Effector memory CD8-positive, alpha-beta T cell (primary cell): ENCODE measurements at regions not wholly inside any gene's neighbourhood (a gene's known extent, or its start where the extent isn't known, plus 50 kb on each side); places are given as distances from the start of the nearest gene placed in this dataset.

ENCODE experiments used
- ATAC-seq: fragments of 150-1000 bp; cut with Tn5 transposase; replicated peaks from 2 replicates; pipeline ENCODE4 v1.10.0; 2021; ENCODE audit warnings: mild to moderate bottlenecking, moderate library complexity
- DNase-seq, 3 experiments: peaks; one replicate each; pipeline ENCODE4 v3.0.0; 2021
- H3K27ac Mint-ChIP-seq, 2 donors: one replicate each; pipeline ENCODE4 v1.8.0; 2022; ENCODE audit warnings: mild to moderate bottlenecking in 2 of 2, mixed read lengths in 2 of 2, moderate library complexity in 2 of 2
- H3K27me3 Mint-ChIP-seq, 2 donors: one replicate each; pipeline ENCODE4 v1.8.0; 2022; ENCODE audit warnings: mixed read lengths in 2 of 2
- H3K36me3 Mint-ChIP-seq: one replicate; pipeline ENCODE4 v1.8.0; 2022; ENCODE audit warnings: mild to moderate bottlenecking, moderate library complexity, mixed read lengths; ENCODE audit not compliant: insufficient read depth
- H3K4me1 Mint-ChIP-seq, 2 donors: one replicate each; pipeline ENCODE4 v1.8.0; 2022; ENCODE audit warnings: low read depth in 2 of 2, mixed read lengths in 2 of 2
- H3K4me3 Mint-ChIP-seq, 2 donors: one replicate each; pipeline ENCODE4 v1.8.0; 2022; ENCODE audit warnings: mild to moderate bottlenecking in 2 of 2, mixed read lengths in 2 of 2, moderate library complexity in 2 of 2
- H3K9me3 Mint-ChIP-seq, 2 donors: one replicate each; pipeline ENCODE4 v1.8.0; 2022; ENCODE audit warnings: mixed read lengths in 2 of 2

DNA sequence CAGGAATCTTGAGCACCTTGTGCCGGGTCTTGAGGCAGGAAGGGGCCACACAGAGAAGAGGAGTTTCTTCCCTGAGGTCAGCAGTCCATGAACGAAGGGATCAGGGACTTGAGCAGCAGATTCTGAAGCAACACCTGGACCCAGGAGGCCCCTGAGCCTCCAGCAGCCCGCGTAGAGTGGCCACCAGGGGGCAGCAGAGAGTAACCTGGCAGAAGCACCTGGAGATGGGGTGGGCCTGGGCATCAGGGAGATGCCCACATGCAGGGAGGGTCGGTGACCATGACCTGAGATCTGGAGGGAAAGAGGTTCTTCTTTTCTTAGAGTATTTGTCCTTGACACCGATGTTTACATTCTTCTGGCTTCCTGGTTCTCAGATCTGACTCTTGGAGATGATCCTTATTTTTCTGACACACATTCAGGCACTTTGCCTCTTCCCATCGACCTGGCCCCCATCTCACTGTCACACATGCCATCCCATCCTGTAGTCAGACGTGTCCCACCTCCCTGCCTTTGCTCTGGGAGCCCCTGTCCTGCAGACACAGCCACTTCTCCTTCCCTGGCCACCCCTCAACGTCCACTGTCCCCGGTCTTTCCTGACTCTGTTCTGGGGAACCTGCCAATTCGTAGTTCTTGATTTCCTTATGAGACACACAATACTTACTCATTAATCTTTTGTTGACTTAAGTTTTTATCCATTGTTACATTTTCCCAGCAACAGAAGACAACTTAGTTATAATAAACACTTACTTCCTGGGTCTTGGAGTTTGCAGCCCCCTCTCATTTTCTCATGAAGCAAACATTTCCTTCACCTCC lies 66.5 kb downstream of the GGTLC2 start:
- H3K27ac Mint-ChIP-seq = peak overlapping the region; percentile 4 to 63

DNA sequence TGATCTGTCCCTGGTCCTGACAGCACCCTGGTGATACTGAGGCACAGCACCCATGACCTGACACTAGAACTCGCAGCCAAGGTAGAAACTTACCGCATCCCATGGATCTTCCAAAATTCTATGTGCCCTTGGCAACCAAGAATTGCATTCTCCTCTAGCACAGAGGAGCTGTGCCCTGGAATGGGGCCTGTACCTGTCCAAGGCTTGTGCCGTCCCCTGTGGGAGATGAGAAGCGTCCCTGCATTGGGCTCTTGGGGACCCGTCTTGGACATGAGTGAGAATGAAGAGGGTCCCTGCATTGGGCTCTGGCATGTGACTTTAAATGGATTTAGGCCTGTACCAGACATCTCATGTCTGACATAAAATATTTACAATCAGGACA lies 67.1 kb downstream of the GGTLC2 start:
- Mint-ChIP-seq H3K27ac (peak overlapping the region; percentile 4 to 63), H3K9me3 (no peaks in the 10 kb centered on the region), H3K4me1 (peaks cover 7 to 8% of the 10 kb centered on the region in 2 donors), H3K27me3 (no peaks in the 10 kb centered on the region), H3K36me3 (peaks cover 15% of the 10 kb centered on the region), H3K4me3 (no peak overlapping the region)
- DNase-seq (no peak), ATAC-seq (no peak)

More for the DNA sequence above, 66.5 kb downstream of the GGTLC2 start:
- ATAC-seq (peak; percentile 72), DNase-seq (peak; percentile 78 to 79 (median 78))
- H3K36me3 Mint-ChIP-seq = peaks cover 15% of the 10 kb centered on the region
- H3K9me3 Mint-ChIP-seq = no peaks in the 10 kb centered on the region
- H3K4me3 Mint-ChIP-seq = peak overlapping the region in 1 of 2 donors; percentile 11
- peaks cover 7% of the 10 kb centered on the region in 2 donors for H3K4me1 Mint-ChIP-seq
- H3K27me3 Mint-ChIP-seq = no peaks in the 10 kb centered on the region

DNA sequence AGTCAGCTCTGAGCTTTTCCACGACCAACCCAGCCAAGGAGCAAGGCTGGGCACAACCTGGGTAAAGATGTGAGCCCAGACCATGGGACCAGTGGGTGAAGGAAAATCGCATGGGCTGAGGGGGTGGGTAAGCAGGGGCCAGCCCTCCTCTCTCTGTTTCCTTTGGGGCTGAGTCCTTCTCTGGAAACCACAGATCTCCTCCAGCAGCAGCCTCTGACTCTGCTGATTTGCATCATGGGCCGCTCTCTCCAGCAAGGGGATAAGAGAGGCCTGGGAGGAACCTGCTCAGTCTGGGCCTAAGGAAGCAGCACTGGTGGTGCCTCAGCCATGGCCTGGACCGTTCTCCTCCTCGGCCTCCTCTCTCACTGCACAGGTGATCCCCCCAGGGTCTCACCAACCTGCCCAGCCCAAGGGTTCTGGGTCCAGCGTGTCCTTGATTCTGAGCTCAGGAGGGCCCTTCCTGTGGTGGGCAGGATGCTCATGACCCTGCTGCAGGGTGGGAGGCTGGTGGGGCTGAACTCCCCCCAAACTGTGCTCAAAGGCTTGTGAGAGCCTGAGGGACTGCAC lies 67.8 kb downstream of the GGTLC2 start:
- H3K9me3 Mint-ChIP-seq = no peaks in the 10 kb centered on the region
- peaks cover 8 to 11% of the 10 kb centered on the region in 2 donors for H3K4me1 Mint-ChIP-seq
- ATAC-seq (no peak), DNase-seq (no peak)
- peak overlapping the region in 1 of 2 donors; percentile 35 for H3K27ac Mint-ChIP-seq
- H3K36me3 Mint-ChIP-seq = peaks cover 15% of the 10 kb centered on the region
- H3K27me3 Mint-ChIP-seq = no peaks in the 10 kb centered on the region
- H3K4me3 Mint-ChIP-seq = no peak overlapping the region

DNA sequence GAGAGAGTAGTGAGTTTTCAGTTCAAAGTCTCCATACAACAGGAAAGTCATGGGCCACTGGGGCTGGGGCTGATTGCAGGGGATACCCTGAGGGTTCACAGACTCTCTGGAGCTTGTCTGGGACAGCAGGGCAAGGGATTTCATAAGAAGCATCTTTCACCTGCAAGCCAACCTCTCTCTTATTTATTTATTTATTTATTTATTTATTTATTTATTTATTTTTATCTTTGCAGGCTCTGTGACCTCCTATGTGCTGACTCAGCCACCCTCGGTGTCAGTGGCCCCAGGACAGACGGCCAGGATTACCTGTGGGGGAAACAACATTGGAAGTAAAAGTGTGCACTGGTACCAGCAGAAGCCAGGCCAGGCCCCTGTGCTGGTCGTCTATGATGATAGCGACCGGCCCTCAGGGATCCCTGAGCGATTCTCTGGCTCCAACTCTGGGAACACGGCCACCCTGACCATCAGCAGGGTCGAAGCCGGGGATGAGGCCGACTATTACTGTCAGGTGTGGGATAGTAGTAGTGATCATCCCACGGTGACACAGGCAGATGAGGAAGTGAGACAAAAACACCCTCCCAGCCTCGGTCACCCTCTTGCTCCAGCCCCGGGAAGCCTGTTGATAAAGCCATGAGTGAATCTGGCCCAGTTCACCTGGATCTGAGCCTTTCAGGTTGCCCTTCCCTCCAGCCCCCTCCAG lies 68.4 kb downstream of the GGTLC2 start:
- ATAC-seq = no peak
- DNase-seq = no peak
- Mint-ChIP-seq H3K27me3 (no peaks in the 10 kb centered on the region), H3K4me3 (no peak overlapping the region), H3K27ac (no peak overlapping the region), H3K4me1 (peaks cover 10 to 17% of the 10 kb centered on the region in 2 donors), H3K9me3 (no peaks in the 10 kb centered on the region), H3K36me3 (peaks cover 15% of the 10 kb centered on the region)

DNA sequence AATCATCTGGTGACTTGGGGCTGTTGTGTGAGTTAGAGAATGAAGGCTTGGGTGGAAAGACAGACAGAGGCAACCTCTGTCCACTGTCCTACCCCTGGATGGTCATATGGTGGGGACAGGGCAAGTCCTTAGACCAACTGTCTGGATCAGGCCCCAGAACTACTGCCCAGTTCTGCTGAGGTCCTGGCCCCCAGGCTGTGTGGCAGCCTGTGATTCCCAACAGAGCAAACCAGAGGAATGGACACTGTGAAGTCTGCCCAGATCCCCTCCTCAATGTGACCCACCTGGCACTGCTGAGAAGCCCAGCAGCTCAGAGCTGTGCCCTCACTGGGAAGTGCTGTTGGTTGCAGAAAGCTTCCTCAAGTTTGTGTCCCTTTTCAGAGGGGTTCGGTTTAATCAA lies 69.0 kb downstream of the GGTLC2 start:
- peaks cover 13 to 20% of the 10 kb centered on the region in 2 donors for H3K4me1 Mint-ChIP-seq
- H3K9me3 Mint-ChIP-seq = no peaks in the 10 kb centered on the region
- H3K27me3 Mint-ChIP-seq = no peaks in the 10 kb centered on the region
- peak overlapping the region in 1 of 2 donors; percentile 49 for H3K27ac Mint-ChIP-seq
- H3K4me3 Mint-ChIP-seq = no peak overlapping the region
- DNase-seq (no peak), ATAC-seq (no peak)
- peaks cover 15% of the 10 kb centered on the region for H3K36me3 Mint-ChIP-seq

DNA sequence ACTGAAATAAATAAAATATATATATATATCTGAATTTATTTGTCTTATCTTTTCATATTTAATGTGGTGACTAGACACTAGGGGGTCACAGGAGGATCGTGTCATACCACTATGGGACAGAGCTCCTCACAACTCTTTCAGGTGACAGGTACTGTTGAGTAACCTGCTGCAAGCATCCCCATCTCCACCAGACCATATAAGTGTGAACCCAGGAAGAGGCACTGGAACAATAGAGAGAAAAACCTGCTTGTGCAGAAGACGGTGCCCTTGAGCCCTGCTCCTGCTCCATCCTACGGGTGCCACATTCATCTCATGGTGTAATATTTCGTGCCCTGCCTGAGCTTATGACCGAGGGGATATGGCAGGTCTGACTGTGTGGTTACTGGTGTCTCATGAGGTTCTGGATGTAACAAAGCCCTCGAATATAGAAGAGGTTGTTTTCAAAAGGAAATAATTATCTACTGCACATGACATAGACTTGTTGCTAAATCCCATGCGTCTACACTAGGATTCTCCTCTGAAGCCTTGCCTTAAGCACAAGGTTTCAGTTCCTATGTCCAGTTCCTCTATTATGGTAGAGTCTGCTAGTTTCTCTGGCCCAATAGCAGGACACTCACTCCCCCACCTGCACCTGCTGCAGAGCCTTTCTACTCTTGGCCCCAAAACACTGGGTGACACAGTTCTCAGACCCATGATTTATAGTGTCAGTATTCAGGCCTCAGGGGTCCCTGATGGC lies 70.4 kb downstream of the GGTLC2 start:
- H3K4me3 Mint-ChIP-seq = no peak overlapping the region
- H3K4me1 Mint-ChIP-seq = peaks cover 13 to 20% of the 10 kb centered on the region in 2 donors
- no peaks in the 10 kb centered on the region for H3K9me3 Mint-ChIP-seq
- peak; percentile 31 for ATAC-seq
- H3K27me3 Mint-ChIP-seq = no peaks in the 10 kb centered on the region
- no peak for DNase-seq
- H3K27ac Mint-ChIP-seq = peak overlapping the region in 1 of 2 donors; percentile 16
- peaks cover 12% of the 10 kb centered on the region for H3K36me3 Mint-ChIP-seq

DNA sequence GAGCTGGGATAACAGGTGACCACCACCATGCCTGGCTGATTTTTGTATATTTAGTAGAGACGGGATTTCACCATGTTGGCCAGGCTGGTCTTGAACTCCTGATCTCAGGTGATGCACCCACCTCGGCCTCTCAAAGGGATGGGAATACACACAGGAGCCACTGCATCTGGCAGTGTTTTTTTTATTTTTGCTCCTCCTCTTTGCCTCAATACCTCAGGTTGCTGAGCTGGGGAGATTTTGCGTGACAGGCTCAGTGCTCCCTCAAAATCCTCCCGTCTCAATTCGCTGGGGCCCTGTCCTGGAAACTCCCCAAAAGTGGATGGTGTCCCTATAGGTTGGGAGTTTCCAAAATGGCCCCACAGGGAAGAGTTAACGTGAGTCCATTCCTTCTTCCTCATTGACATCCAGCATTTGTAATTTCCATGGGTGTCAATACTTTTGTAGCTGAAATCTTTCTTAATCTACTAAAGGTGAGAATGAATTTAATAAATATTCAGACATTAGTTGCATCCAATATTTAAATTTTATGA lies 71.8 kb downstream of the GGTLC2 start:
- ATAC-seq (no peak), DNase-seq (no peak)
- Mint-ChIP-seq H3K4me1 (peaks cover 25 to 34% of the 10 kb centered on the region in 2 donors), H3K9me3 (no peaks in the 10 kb centered on the region), H3K27ac (no peak overlapping the region), H3K4me3 (no peak overlapping the region), H3K36me3 (peaks cover 7% of the 10 kb centered on the region), H3K27me3 (no peaks in the 10 kb centered on the region)

DNA sequence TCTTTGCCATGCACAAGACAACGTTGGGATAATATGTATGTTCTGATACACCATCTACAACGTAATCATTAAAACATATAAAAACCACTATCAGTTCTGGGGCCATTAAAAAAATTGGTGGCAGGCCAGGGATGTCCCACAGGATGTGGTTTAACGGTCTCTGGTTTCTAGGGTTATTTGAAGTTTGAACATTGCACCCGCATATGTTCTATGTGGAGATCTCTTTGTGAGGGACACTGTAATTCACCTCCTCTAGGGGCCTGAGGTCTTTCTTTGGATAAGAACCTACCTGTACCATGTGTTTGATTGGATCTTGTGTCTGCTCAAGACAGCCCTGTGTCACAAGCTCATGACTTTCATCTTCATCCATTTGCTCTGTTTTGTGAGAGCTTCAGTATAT lies 73.2 kb downstream of the GGTLC2 start:
- H3K4me1 Mint-ChIP-seq = peaks cover 38 to 48% of the 10 kb centered on the region in 2 donors
- peak overlapping the region in 1 of 2 donors; percentile 41 for H3K27ac Mint-ChIP-seq
- no peaks in the 10 kb centered on the region for H3K9me3 Mint-ChIP-seq
- peak overlapping the region; percentile 23 to 42 for H3K4me3 Mint-ChIP-seq
- H3K36me3 Mint-ChIP-seq = peaks cover 4% of the 10 kb centered on the region
- H3K27me3 Mint-ChIP-seq = no peaks in the 10 kb centered on the region
- no peak for DNase-seq
- no peak for ATAC-seq

DNA sequence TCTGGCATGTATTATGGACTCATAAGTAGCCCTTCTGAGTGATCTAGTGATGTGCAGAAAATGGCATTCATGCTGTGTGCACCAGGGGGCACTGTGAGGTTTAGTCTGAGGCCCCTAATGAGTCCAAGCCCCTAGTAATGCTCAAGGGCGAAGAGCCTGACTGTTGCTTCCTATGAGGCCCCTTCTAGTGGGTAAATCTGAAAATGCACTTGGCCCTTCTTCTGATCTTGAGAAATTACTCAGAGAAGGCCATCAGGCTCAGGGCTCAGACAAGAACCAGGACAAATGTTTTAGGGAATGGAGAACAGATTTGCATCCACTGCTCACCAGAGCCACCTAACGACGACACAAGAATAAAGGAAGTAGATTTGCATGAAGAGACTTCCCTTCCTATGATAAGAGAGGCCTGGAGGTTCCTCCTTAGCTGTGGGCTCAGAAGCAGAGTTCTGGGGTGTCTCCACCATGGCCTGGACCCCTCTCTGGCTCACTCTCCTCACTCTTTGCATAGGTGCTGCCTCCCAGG lies 75.8 kb downstream of the GGTLC2 start:
- Mint-ChIP-seq H3K9me3 (no peaks in the 10 kb centered on the region), H3K27me3 (no peaks in the 10 kb centered on the region), H3K36me3 (peaks cover 4% of the 10 kb centered on the region), H3K4me3 (peak overlapping the region; percentile 49 to 53), H3K4me1 (peaks cover 37 to 55% of the 10 kb centered on the region in 2 donors), H3K27ac (peak overlapping the region; percentile 92 to 95)
- ATAC-seq (peak; percentile 72), DNase-seq (peak; percentile 54 to 69 (median 57))

DNA sequence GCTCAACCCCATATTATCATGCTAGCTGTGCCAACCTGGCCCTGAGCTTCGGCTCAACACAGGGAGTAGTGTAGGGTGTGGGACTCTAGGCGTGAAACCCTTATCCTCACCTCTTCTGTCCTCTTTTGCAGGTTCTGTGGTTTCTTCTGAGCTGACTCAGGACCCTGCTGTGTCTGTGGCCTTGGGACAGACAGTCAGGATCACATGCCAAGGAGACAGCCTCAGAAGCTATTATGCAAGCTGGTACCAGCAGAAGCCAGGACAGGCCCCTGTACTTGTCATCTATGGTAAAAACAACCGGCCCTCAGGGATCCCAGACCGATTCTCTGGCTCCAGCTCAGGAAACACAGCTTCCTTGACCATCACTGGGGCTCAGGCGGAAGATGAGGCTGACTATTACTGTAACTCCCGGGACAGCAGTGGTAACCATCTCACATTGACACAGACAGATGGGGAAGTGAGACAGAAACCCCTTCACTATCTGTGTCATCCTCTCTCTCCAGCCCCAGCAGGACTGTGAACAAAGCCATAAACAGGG lies 76.4 kb downstream of the GGTLC2 start:
- H3K9me3 Mint-ChIP-seq = no peaks in the 10 kb centered on the region
- ATAC-seq (peak; percentile 65), DNase-seq (peak in 1 of 3 experiments; percentile 16)
- H3K4me3 Mint-ChIP-seq = peak overlapping the region; percentile 49 to 53
- H3K27me3 Mint-ChIP-seq = no peaks in the 10 kb centered on the region
- peak overlapping the region; percentile 92 to 95 for H3K27ac Mint-ChIP-seq
- peaks cover 37 to 51% of the 10 kb centered on the region in 2 donors for H3K4me1 Mint-ChIP-seq
- H3K36me3 Mint-ChIP-seq = peaks cover 4% of the 10 kb centered on the region

DNA sequence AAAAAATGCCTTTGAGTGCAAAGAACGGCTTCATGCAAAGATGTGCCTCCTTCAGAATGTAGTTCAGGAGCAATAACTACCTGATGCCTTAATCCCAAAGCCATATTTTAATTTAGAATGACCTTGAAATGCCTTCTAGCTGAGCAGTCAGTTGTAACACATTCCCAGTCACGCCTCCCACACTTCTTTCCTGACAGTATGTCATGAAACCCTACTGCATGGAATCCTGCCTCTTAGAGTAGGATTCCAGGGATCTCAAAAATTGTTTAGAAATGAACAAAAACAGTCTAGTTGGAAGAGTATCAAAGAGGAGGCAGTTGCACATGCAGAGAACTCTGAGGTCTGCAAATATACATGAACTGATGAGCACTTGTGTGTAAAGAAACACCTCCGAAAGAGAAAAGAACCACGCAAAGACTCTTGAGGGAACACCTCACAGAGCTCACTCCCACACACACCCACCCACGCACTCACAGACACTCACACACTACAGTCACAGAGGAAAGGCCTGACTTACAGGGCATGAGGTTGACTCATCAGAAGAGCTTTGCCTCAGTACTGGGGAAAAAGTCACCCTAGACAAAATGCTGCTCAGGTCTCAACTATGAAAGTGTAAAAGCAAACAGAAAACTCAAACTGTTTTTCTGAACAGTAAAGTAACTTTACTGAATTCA lies 77.4 kb downstream of the GGTLC2 start:
- peak; percentile 66 for ATAC-seq
- peak overlapping the region; percentile 92 to 95 for H3K27ac Mint-ChIP-seq

DNA sequence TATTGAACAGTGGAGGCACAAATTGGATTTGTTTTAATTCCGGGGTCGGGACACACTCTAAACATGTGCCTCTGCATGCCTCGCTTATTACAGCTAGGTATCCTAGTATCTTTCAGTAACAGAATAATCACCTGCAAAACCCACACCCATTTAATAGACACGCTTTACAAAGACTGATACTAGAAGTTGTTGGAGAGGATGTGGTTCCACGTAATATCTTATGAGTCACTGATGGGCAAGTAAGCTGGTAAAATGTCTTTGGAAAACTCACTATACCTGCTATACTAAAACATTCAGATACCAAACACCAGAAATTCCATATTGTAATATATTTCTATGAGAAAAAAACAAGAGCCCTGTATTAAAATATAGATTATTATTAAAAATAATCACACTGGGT lies 84.0 kb downstream of the GGTLC2 start:
- Mint-ChIP-seq H3K4me1 (peaks cover 31 to 52% of the 10 kb centered on the region in 2 donors), H3K36me3 (no peaks in the 10 kb centered on the region), H3K27ac (peak overlapping the region in 1 of 2 donors; percentile 9), H3K4me3 (no peak overlapping the region), H3K9me3 (no peaks in the 10 kb centered on the region), H3K27me3 (no peaks in the 10 kb centered on the region)
- ATAC-seq (peak; percentile 48), DNase-seq (no peak)

More for the DNA sequence above, 77.4 kb downstream of the GGTLC2 start:
- peak overlapping the region; percentile 49 to 53 for H3K4me3 Mint-ChIP-seq
- peak in 2 of 3 experiments; percentile 20 to 34 for DNase-seq
- H3K9me3 Mint-ChIP-seq = no peaks in the 10 kb centered on the region
- peaks cover 4% of the 10 kb centered on the region for H3K36me3 Mint-ChIP-seq
- no peaks in the 10 kb centered on the region for H3K27me3 Mint-ChIP-seq
- H3K4me1 Mint-ChIP-seq = peaks cover 35 to 51% of the 10 kb centered on the region in 2 donors
